GM23248 (cell line): ENCODE measurements at regions not wholly inside any gene's neighbourhood (a gene's known extent, or its start where the extent isn't known, plus 50 kb on each side); places are given as distances from the start of the nearest gene placed in this dataset.
"Not testable (repeated sequence)": the region's sequence is repeated elsewhere in the genome, so short reads cannot be mapped to it uniquely, and the experiment has no call there.

ENCODE experiments used
- DNase-seq: peaks from one replicate; pipeline ENCODE4 v3.0.0-alpha.2; 2015
- H2AFZ ChIP-seq: fragments of 200-600 bp; sonication (generic); 2 replicates; pipeline ENCODE4 v1.6.1; 2016; ENCODE audit warnings: antibody characterized with exemption
- H3F3A ChIP-seq: fragments of 200-600 bp; sonication (generic); 2 replicates; pipeline ENCODE4 v1.6.1; 2016; ENCODE audit warnings: mild to moderate bottlenecking, antibody characterized with exemption, mixed run types; ENCODE audit not compliant: insufficient read depth
- H3K27ac ChIP-seq: fragments of 200-600 bp; sonication (generic); 2 replicates; pipeline ENCODE4 v1.5.1; 2016; ENCODE audit warnings: mild to moderate bottlenecking
- H3K27me3 ChIP-seq: fragments of 200-600 bp; sonication (generic); replicated peaks from 2 replicates; pipeline ENCODE4 v1.6.1; 2016; ENCODE audit warnings: mild to moderate bottlenecking; ENCODE audit not compliant: insufficient read depth
- H3K36me3 ChIP-seq: fragments of 200-600 bp; sonication (generic); 2 replicates; pipeline ENCODE4 v1.6.1; 2016; ENCODE audit warnings: low read depth, mild to moderate bottlenecking
- H3K4me1 ChIP-seq: fragments of 200-600 bp; sonication (generic); 2 replicates; pipeline ENCODE4 v1.6.1; 2016; ENCODE audit warnings: mild to moderate bottlenecking; ENCODE audit not compliant: insufficient read depth
- H3K4me2 ChIP-seq: fragments of 200-600 bp; sonication (generic); one replicate; pipeline ENCODE4 v1.6.1; 2016; ENCODE audit warnings: mild to moderate bottlenecking; ENCODE audit not compliant: unreplicated experiment
- H3K4me3 ChIP-seq: fragments of 200-600 bp; sonication (generic); 2 replicates; pipeline ENCODE4 v1.5.1; 2016; ENCODE audit warnings: mild to moderate bottlenecking
- H3K79me2 ChIP-seq: fragments of 200-600 bp; sonication (generic); 2 replicates; pipeline ENCODE4 v1.6.1; 2016; ENCODE audit warnings: mild to moderate bottlenecking; ENCODE audit not compliant: insufficient read depth
- H3K9ac ChIP-seq: fragments of 200-600 bp; sonication (generic); 2 replicates; pipeline ENCODE4 v1.6.1; 2016; ENCODE audit warnings: mild to moderate bottlenecking
- H3K9me2 ChIP-seq: fragments of 200-600 bp; sonication (generic); 2 replicates; pipeline ENCODE4 v1.6.1; 2016; ENCODE audit warnings: mixed run types, mild to moderate bottlenecking, moderate library complexity; ENCODE audit not compliant: insufficient read depth
- H3K9me3 ChIP-seq: fragments of 200-600 bp; sonication (generic); one replicate; pipeline ENCODE4 v1.6.1; 2017; ENCODE audit warnings: low read depth
- H4K20me1 ChIP-seq: fragments of 200-600 bp; sonication (generic); 2 replicates; pipeline ENCODE4 v1.6.0; 2016; ENCODE audit not compliant: insufficient read depth
- EZH2 ChIP-seq: fragments of 200-600 bp; sonication (generic); IDR thresholded peaks from 2 replicates; pipeline ENCODE4 v1.6.1; 2018; ENCODE audit warnings: antibody characterized with exemption, mild to moderate bottlenecking; ENCODE audit not compliant: insufficient read depth, poor library complexity, severe bottlenecking
- EZH2phosphoT487 ChIP-seq: fragments of 200-600 bp; sonication (generic); IDR thresholded peaks from 2 replicates; pipeline ENCODE4 v1.6.1; 2018; ENCODE audit warnings: antibody characterized with exemption, moderate library complexity, mild to moderate bottlenecking, low read depth; ENCODE audit not compliant: insufficient read depth
- WGBS, 2 experiments: methylation state at CpG; one replicate each; pipeline ENCODE4 v1.1.6; 2015 to 2017; ENCODE audit warnings: low lambda C conversion rate in 2 of 2, low coverage in 1 of 2; ENCODE audit errors: missing lambda C conversion rate in 2 of 2; 5-methylcytosine and 5-hydroxymethylcytosine counted together
- in situ Hi-C: fragments of 300-500 bp; cut with MboI; formaldehyde crosslinking; loops from 2 replicates; pipeline ENCODE4 v1.15.0; 2020

GRCh38 chr2:142734231-142734630 lies 143.2 kb upstream of the KYNU start:
- TF ChIP-seq EZH2phosphoT487 (no peak), EZH2 (no peak)
- WGBS, 2 experiments: 89 to 92% methylated on average over 3 of the region's 3 CpGs
- Histone ChIP-seq H3K9me3 (no peaks in the 10 kb centered on the region), H3K36me3 (no peaks in the 10 kb centered on the region), H2AFZ (no peak overlapping the region), H3F3A (no peaks in the 10 kb centered on the region), H3K9ac (no peak overlapping the region), H4K20me1 (no peaks in the 10 kb centered on the region), H3K9me2 (no peaks in the 10 kb centered on the region), H3K79me2 (no peaks in the 10 kb centered on the region), H3K27me3 (no peaks in the 10 kb centered on the region), H3K4me3 (no peak overlapping the region), H3K4me2 (no peak overlapping the region), H3K27ac (no peak overlapping the region), H3K4me1 (no peaks in the 10 kb centered on the region)
- in situ Hi-C loops: no loop called here
- DNase-seq: no peak

- H3K9me3 ChIP-seq, H4K20me1 ChIP-seq, H3K4me2 ChIP-seq, in situ Hi-C loops, H3F3A ChIP-seq, H3K27ac ChIP-seq, H2AFZ ChIP-seq, H3K9ac ChIP-seq, H3K9me2 ChIP-seq, H3K36me3 ChIP-seq, H3K79me2 ChIP-seq, H3K27me3 ChIP-seq, DNase-seq, H3K4me1 ChIP-seq, H3K4me3 ChIP-seq: not testable (repeated sequence)
- WGBS, 2 experiments: 11 to 23% methylated on average over 1 of the region's 1 CpG
These were observed 147.7 kb upstream of the KYNU start for GRCh38 chr2:142729814-142730213.

DNA sequence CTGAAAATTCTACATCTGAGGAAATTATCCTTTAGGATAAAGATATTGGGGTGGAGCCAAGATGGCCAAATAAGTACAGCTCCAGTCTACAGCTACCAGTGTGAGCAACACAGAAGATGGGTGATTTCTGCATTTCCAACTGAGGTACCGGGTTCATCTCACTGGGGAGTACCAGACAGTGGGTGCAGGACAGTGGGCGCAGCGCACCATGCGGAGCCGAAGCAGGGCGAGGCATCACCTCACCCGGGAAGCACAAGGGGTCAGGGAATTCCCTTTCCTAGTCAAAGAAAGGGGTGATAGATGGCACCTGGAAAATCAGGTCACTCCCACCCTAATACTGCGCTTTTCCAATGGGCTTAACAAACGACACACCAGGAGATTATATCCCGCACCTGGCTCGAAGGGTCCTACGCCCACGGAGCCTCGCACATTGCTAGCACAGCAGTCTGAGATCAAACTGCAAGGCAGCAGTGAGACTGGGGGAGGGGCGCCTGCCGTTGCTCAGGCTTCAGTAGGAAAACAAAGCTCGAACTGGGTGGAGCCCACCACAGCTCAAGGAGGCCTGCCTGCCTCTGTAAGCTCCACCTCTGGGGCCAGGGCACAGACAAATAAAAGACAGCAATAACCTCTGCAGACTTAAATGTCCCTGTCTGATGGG lies 149.5 kb upstream of the KYNU start:
- H3F3A ChIP-seq, H3K4me1 ChIP-seq, H2AFZ ChIP-seq, H3K9me3 ChIP-seq, H3K27me3 ChIP-seq, H4K20me1 ChIP-seq, H3K79me2 ChIP-seq, in situ Hi-C loops, H3K36me3 ChIP-seq, H3K27ac ChIP-seq, H3K9ac ChIP-seq, H3K4me2 ChIP-seq, DNase-seq, H3K9me2 ChIP-seq, H3K4me3 ChIP-seq: not testable (repeated sequence)
- WGBS, 2 experiments: 69% methylated on average over 17 of the region's 17 CpGs

GRCh38 chr2:142725386-142725785 lies 152.1 kb upstream of the KYNU start:
- no peaks in the 10 kb centered on the region for H3K79me2 ChIP-seq
- H4K20me1 ChIP-seq: no peaks in the 10 kb centered on the region
- H3F3A ChIP-seq: no peaks in the 10 kb centered on the region
- no peak overlapping the region for H3K4me3 ChIP-seq
- H3K9me2 ChIP-seq: no peaks in the 10 kb centered on the region
- no peak for DNase-seq
- in situ Hi-C loops: no loop called here
- 76 to 77% methylated on average over 2 of the region's 2 CpGs for WGBS, 2 experiments
- H3K9me3 ChIP-seq: no peaks in the 10 kb centered on the region
- no peaks in the 10 kb centered on the region for H3K27me3 ChIP-seq
- H3K4me2 ChIP-seq: no peak overlapping the region
- no peaks in the 10 kb centered on the region for H3K4me1 ChIP-seq
- no peak overlapping the region for H3K9ac ChIP-seq
- TF ChIP-seq EZH2 (no peak), EZH2phosphoT487 (no peak)
- H3K36me3 ChIP-seq: no peaks in the 10 kb centered on the region
- H2AFZ ChIP-seq: no peak overlapping the region
- no peak overlapping the region for H3K27ac ChIP-seq

- H3K4me2 ChIP-seq: no peak overlapping the region
- no peaks in the 10 kb centered on the region for H3K4me1 ChIP-seq
- H2AFZ ChIP-seq: no peak overlapping the region
- no peaks in the 10 kb centered on the region for H3K9me3 ChIP-seq
- H3K27me3 ChIP-seq: no peaks in the 10 kb centered on the region
- no peaks in the 10 kb centered on the region for H3F3A ChIP-seq
- no peaks in the 10 kb centered on the region for H3K79me2 ChIP-seq
- H3K36me3 ChIP-seq: no peaks in the 10 kb centered on the region
- in situ Hi-C loops: no loop called here
- H3K4me3 ChIP-seq: no peak overlapping the region
- H3K27ac ChIP-seq: no peak overlapping the region
- DNase-seq: no peak
- no peak for TF ChIP-seq EZH2phosphoT487
- no peak for TF ChIP-seq EZH2
- no peaks in the 10 kb centered on the region for H3K9me2 ChIP-seq
- H4K20me1 ChIP-seq: no peaks in the 10 kb centered on the region
- 11 to 19% methylated on average over 2 of the region's 2 CpGs for WGBS, 2 experiments
- no peak overlapping the region for H3K9ac ChIP-seq
These were observed 152.6 kb upstream of the KYNU start for GRCh38 chr2:142724713-142725349.
